GOT3 (cell line): ENCODE measurements at regions not wholly inside any gene's neighbourhood (a gene's known extent, or its start where the extent isn't known, plus 50 kb on each side); places are given as distances from the start of the nearest gene placed in this dataset.

Experiments
- DNase-seq: peaks from one replicate; lab custom pipeline; 2025; ENCODE audit warnings: mixed read lengths; lab: John Stamatoyannopoulos, UW

DNA sequence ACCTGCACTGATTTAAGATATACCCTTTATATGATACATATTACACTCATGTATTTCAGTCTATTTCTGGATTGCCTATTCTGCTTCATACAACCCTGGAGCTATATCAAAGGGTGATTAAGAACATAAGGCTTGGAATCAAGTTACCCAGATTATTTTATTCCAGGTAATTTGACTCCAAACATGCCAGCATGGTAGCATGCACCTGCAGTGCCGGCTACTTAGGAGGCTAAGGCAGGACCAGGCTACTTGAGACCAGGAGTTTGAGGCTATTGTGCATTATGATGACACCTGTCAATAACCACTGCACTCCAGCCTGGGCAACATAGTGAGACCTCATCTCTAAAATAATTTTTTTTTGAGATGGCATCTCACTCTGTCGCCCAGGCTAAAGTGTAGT, 50.4 kb upstream of the NEO1 start:
- DNase-seq: no peak

DNA sequence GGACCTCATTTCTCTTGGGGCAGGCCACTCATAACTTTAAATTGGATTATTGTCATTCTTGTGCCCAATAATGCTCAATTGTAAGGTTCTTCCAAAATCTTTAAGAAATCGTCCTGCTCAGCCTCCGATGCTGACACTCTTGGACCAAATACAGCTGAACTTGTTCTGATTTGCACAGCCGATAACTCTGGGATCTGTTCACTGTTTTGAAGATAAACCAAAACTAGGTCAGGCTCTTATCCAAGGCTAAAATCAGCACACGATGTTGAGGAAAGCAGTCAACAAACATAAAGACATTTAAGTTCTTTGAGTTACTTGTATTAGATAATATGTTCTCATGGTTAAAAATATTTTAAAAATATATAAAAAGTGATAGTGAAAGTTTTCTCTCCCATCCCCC, 52.0 kb upstream of the NEO1 start:
- DNase-seq: no peak

DNA sequence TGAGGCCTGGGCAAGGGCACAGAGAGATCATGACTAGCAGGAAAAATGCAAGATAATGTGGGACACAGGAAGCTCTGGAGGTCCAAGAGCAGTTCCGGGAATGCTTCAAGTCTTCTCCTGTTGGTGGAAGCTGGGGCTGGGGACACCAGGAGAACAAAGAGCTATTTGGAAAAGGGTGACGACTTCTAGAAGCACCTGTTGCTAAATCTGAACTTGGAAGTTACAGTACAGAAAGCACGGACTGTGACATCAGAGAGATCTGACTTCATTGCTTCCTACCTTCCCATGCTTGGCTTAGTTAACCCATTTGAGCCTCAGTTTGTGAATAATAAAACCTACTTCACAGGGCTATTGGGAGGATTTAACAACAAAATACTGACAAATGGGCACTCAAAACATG, 52.7 kb upstream of the NEO1 start:
- DNase-seq: no peak

DNA sequence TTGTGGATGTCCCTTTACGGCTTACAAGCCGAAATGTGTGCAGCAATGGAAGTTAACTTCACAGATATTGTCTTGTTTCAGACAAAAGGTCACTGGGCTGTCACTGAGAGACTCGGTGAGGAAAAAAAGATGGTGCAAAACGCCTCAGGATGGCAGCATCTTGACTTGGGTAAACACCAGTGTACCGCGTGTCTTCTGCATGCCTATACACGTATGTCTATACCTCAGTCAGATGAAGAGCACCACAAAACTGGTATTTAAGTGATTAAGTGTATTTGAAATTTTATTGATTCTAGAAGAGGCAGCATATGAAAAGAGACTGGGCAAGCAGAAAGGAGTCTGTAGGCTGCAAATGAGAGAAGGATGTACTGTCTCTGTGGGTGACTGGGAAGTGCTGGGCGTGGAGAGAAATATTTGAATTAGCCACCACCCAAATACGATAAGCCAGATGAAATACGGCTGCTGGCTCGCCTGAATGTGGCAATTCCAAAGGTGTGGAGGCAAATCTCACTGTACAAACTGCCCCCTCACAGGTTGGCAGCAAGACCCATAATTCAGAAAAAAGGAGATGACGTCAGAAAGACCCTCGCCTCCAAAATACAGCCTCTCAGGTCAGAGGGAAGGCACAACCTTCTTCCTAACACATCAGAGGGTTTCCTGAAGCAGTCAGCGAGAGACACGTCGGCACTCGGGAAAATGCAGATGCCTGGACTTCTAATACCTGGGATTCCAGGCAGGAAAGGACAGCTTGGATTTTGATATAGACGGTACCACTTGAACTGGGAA, 53.4 kb upstream of the NEO1 start:
- no peak for DNase-seq

DNA sequence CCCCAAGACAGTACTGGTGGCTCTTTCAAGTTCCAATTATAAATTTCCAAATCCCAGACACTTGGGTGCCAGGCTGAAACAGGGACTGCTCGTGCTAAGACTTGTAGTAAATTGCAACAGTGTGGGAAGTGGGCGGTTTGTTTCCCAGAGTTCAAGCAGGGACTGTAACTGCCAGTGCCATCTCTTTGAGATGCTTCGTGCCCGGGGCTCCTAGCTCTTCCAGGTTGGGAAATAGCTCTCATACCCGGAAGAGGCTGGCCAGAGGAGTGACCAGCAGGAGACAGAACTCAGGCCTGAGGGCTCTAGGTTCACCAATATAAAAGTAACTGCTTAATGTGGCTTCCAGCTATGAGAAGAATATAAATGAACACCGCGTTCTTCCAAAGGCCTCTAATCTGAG, 54.0 kb upstream of the NEO1 start:
- no peak for DNase-seq

DNA sequence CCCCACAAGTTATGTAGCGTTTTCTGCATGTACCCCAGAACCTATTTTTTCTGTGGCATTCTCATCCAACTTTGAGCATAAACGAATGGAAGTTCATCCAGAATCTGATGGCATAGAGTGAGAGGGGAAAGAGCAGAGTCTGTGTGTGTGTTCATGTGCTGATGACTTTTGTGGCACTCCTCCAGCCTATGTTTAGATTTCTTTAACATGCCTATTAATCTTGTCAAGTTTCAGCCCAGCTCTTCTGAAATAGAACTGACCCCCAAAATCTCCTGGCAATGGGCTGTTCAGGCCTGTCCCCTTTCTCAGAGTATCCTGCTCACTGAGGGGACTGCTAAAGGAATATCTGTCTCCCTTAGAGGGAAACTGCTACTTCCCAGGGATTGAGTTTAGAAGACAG, 56.4 kb upstream of the NEO1 start:
- DNase-seq: no peak

DNA sequence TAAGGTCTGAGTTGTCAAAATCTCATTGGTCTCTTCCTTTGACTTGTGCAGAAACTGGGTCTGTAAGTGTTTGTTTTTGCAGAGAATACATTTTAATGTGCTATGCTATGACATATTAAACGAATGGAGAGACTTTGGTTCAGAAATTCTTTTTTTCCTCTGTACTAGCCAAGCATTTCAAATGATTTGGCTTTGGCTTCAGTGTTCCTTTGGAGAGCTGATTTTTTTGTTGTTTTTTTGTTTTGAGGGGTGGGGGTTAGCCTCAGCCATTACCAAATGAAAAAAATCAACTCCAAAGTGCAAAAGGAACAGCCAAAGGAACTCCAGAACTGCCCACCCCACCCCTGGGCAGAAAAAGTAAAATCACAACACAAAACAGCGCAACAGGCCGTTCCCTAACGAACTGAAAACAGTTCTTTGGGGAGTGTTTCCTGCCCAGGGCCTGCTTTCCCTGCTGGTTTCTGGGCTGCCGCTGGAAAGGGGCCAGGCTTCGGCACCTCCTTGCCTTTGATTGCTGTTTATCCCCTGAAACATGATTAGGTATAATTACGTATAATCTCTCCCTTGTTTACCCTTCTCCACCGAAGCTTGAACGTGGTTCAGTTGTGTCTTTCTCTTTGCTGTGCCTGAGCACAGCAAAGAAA, 57.6 kb upstream of the NEO1 start:
- no peak for DNase-seq

DNA sequence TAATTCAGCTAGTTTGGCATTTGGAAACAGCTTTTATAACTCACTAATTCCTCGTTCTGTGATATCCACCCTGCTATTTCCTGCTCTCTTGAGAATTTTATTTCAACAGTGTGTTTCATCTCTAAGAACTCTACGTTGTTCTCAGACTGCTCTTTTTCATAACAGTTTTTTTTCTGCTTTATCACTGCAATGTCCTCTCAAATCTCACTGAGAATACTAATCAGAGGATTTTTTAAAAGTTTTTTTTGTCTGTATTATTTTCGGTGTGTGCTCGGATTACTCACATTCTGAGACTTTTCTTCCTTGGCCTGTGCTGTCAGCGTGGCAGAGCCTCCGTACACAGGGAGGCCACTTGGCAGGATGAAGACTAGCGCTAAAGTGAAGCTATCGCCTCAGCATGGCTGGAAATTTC, 59.4 kb upstream of the NEO1 start:
- no peak for DNase-seq

DNA sequence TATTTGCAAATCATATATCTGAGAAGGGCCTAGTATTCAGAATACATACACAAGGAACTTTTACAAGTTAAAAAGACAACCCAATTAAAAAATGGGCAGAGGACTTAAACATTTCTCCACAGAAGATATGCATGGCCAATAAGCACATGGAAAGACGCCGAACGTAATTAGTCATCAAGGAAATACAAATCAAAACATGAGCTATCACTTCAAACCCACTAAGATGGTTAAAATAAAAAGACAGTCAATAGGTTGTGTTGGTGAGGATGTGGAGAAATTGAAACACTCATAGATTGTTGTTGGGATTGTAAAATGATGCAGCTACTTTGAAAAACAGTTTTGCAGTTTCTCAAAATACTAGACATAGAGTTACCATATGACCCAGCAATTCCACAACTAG, 61.2 kb upstream of the NEO1 start:
- no peak for DNase-seq

DNA sequence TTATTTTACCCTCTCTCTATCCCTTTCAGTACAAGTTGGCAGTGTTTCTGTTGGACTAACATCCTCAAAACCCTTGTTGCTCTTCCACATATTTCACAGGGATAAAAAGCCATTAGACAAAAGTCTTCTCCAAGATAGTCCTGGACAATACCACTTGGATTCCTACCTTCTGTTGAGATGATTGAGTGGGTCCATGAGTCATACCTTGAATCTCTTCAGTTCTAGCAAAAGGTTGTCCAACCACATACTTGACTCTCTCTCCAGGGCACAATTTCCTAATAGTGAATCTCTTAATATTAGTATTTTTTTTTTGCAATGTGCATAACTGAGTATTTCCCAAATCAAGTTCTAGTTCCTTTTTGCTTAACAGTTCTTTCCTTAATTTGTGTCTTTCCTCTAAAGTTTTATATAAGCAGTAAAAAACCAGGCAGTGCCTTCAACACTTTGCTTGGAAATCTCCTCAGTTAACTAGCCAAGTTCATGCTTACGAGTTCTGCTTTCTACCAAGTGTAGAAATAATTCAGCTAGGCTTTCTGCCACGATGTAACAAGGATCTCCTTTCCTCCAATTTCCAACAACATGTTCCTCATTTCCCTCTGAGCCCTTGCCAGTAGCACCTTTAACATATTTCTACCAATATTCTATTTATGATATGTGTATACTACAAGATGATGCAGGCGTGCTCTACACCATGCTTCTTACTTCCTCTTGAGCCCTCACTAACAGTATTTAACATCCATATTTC, 68.3 kb upstream of the NEO1 start:
- no peak for DNase-seq

DNA sequence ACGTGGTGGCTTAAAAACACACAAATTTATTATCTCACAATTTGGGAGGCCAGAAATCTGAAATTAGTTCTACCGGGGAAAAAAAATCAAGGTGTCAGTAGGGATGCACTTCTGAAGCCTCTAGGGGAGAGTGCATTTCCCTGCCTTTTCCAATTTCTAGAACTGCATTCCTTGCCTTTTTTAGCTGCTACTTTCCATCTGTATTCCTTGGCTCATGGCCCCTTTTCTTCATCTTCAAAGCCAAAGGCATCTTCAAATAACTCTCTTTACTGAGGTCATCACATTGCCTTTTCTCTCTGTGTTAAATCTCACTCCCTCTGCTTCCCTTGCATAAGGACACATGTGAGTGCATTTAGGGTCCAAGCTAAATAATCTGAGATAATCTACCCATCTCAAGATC, 69.5 kb upstream of the NEO1 start:
- no peak for DNase-seq

DNA sequence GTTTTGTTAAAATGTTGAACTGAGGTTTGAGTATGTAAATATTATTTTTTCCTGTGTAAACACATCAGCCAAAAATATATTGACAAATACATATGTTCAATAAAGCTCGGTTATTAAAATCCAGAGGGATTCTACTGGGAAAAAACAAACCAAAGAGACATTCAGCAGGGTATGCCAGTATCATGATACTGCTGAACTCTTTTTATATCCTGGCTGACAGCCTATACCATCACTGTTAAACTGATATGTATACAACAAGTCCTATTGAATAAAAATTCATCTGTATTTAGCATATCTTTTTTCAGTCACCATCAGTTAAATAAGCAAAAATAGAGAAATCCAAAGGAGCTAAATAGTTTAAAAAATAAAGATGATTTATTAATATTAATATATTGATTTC, 71.6 kb upstream of the NEO1 start:
- no peak for DNase-seq

DNA sequence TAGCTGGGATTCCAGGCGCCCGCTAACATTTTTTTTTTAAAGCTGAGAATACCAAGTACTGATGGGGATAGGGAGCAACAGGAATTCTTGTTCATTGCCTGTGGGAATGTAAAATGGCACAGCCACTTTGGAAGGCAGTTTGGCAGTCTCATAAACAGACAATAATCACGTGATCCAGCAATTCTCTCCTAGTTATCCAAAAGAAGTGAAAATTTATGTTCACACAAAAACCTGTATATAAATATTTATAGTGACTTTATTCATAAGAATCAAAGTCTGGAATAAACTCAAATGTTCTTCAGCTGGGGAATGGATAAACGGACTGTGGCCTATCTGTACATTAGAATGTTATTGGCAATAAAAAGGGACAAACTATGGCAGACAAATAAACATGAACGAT, 72.5 kb upstream of the NEO1 start:
- DNase-seq: no peak

DNA sequence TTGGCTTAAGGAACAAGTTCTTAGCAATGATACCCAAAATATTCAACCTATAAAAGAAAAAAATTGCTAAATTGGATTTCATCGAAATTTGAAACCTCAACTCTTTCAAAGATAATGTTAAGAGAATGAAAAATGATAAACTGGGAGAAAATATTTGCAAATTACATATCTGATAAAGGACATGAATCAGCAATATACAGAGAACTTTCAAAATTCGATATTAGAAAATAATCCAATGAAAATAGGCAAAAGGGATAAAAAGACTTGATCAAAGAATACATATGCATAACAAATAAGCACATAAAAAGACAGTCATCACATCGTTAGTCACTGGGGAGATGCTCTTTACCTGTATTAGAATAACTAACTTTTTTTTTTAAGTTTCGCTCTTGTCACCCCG, 73.0 kb upstream of the NEO1 start:
- no peak for DNase-seq

DNA sequence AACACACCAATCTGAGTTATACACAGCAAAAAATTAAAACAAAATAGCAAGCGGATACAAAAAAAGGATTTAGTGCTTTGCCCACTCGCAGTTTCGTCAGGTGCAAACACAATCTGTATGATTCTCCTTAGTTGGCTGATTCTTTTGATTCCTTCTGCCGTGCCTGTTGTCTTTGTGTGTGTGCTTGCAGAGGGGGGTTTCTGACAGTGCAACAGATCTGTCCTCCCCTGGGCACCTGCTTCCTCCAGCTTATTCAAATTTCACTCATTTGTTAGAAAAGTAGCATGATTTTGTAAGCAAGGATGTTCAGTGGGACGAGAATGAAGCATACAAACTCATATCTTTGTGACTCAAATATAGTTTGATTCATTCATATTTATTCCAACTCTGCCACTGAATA, 74.0 kb upstream of the NEO1 start:
- DNase-seq: no peak

DNA sequence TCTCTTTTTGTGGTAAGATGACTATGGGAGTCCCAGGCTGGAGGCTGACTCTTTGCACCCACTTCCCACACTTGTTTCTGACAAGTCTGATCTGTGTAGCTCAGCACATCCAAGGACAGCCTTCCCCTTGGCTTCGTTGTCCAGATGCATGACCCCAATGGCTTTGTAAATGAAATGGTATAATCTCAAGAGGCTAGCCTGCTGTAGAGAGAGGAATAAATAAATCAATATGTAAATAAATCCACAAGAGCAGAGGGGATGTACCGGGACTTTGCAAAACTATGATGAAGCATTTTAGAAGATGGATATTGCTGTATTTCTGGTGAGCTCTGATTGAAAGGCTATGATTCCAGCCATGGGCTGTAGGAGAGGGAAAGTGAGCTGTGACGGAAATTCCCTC, 79.9 kb upstream of the NEO1 start:
- DNase-seq: no peak

DNA sequence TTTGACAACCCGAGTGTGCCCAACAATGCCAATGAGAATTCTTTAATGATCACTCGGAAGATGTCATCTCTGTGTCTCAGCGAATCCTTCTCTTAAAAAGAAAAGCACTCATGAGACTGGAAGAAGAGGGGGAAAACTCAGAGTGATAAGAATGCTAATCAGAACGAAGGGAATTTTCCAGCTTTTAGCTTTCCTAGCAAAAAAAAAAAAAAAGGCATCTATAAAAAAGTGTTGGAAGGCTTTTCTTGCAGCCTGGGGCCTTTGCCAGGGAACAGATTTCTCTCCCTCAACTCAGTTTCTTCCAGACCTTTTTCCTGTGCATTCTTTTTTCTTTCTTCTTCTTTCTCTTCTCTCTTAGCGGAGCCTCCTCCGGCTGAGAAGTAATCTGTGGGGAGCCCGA, 80.5 kb upstream of the NEO1 start:
- no peak for DNase-seq

DNA sequence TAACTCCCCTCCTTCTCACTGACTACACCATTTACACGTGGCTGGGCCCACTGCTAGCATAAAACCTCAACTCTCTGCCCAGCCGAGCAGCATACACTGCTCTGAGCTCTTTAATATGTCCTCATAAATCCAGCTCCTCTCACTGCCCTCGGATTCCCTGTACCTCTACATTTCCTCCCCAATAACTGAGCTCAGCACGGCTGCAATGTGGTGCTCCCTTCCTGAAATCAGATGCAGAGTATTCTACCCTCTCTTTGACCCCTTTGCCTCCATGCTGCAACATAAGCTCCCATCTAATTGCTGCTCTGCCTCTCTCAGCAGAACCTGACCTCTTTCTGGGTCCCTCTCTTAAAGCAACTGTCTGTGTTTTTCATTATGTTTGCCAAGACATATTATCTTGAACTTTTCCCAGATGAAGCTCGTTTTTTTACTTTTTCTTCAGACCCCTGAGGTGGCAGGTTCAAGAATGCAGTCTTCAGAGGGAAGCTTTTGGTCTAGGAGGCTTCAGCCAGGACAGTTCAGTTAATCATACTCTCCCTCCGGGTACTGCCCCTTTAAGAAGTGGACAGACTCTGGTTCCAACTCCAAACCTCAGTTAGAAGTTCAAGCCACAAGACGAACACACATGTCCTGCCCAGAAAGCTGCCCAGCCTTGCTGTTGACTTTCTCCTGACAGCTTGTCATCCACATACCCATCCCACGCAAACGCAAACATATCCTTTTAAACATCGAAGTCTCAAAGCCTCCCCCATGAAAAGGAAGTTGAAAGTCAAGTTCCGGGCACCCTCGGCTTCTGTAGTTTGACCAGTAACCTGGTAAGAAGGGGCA, 81.1 kb upstream of the NEO1 start:
- no peak for DNase-seq

DNA sequence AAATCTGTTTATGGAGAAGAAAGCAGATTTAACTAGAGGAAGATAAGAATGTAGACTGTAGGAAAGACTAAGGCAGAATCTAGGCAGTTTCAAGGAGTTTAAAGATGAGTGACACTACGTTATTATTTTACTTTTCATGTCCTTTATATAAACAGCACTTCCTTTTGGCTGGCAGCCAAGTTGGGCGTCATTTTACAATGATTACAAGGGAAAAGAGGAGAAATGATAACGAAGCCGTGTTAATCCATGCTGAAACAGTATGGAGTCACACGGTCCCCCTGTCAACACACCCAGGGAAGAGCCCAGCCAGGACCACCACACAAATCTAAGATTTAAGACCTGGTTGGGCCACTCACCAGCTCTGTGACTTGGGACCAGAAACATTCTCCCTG, 83.7 kb upstream of the NEO1 start:
- no peak for DNase-seq

DNA sequence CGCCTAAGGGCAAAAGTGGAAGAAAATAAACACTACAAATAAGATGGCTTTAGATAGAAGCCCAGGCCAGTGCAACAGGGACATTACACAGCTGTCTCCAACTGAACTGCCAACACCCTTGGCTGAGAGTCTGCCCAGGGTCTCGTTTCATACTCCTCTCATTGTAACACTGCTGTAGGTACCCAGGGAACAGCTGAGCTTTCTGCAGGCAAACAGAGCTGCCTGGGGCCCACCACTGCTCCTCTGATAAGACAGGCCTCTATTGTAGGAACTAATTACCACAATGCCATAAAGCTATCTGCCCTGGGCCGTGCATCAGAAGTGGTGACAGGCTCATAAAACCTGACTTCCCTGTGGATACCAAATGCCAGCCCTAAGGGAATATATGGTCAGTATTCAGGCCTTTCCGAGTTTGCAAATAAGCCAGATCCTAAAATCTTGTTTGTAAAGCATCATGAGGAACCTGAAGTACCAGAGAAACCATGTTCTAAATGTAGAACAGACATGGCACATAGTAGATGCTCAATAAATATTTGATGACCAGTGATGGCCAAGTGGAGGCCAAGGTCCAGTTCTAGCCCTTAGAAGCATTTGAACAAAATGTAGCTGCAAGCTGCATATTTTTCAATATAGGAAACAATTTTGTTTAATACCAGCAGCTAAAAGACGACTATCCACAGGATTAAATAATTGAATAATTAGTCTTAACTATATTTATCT, 84.3 kb upstream of the NEO1 start:
- no peak for DNase-seq

DNA sequence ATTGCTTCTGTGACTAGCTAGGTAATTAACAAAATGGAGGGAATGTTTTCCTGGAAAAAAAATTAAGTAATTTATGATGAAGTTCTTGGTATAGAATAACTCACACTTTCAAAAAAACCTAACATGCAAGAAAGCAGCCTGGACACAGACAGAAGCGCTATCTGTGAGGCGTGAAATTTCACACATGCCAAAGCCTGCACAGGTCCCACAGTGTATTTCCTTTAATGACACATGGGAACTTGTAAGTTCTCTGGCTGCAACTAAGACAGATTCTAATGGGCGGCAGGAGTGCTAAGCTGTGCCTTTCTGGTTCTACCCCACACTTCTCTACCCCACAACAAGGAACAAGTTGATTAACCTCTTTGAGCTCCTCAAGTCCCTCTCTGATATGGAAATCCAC, 84.9 kb upstream of the NEO1 start:
- DNase-seq: no peak

DNA sequence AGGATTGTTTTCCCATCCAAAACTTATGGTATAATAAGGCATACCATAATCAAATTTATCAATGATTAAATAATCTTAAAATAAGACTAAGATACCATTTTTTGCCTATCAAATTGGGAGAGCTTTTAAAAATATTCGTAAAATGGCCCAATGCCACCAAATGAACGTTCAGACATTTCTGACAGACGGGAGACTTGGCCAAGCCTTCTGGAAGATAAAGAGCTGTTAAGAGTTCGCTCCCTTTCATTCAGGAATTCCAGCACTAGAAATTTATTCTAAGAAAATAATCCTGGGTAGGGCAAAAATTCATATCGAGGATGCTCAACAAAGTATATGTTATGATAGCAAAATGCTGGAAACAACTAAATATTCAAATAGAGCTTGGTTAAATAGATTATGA, 85.6 kb upstream of the NEO1 start:
- no peak for DNase-seq
